Suprapubic skin (tissue), 3 donors: ENCODE measurements at regions not wholly inside any gene's neighbourhood (a gene's known extent, or its start where the extent isn't known, plus 50 kb on each side); places are given as distances from the start of the nearest gene placed in this dataset.

Experiments
- POLR2A ChIP-seq, 2 donors: fragments of 450-650 bp; IDR thresholded peaks; one replicate each; pipeline ENCODE4 v1.6.1; 2017; ENCODE audit warnings: antibody characterized with exemption in 2 of 2, mild to moderate bottlenecking in 2 of 2, moderate library complexity in 2 of 2
- TF ChIP-seq, protein P1 (sequence below), 2 donors: fragments of 200-600 bp in 1 of 2; fragments of 450-650 bp in 1 of 2; sonication (generic) in 1 of 2; IDR thresholded peaks; one replicate each; pipeline ENCODE4 v1.5.1; 2016 to 2019; ENCODE audit warnings: antibody characterized with exemption in 2 of 2, mild to moderate bottlenecking in 1 of 2, moderate library complexity in 1 of 2

DNA sequence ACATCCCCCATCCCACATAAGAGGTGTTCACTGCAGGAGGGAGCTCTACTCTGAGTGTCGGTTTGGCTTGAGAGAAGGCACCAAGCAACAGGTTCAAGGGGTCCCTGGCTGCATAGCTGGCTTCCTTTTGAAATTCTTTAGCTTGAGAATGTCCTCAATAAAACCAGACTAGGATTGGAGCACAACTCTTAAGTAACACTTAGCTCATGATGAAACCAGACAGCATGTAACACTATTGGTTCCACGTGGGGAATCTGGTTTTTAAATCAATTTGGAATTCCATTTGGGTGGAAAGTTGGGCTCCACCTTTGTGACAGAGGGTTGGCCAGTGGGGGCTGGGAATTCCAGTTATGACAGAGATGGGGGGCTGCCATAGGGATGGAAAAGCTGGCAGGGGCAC lies 281.2 kb downstream of the TLE3 start:
- TF ChIP-seq, protein P1, sequence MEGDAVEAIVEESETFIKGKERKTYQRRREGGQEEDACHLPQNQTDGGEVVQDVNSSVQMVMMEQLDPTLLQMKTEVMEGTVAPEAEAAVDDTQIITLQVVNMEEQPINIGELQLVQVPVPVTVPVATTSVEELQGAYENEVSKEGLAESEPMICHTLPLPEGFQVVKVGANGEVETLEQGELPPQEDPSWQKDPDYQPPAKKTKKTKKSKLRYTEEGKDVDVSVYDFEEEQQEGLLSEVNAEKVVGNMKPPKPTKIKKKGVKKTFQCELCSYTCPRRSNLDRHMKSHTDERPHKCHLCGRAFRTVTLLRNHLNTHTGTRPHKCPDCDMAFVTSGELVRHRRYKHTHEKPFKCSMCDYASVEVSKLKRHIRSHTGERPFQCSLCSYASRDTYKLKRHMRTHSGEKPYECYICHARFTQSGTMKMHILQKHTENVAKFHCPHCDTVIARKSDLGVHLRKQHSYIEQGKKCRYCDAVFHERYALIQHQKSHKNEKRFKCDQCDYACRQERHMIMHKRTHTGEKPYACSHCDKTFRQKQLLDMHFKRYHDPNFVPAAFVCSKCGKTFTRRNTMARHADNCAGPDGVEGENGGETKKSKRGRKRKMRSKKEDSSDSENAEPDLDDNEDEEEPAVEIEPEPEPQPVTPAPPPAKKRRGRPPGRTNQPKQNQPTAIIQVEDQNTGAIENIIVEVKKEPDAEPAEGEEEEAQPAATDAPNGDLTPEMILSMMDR (IDR thresholded peaks at IDR 0.05) = no peak
- TF ChIP-seq POLR2A (IDR thresholded peaks at IDR 0.05) = no peak
